M059J (cell line): ENCODE measurements at regions not wholly inside any gene's neighbourhood (a gene's known extent, or its start where the extent isn't known, plus 50 kb on each side); places are given as distances from the start of the nearest gene placed in this dataset.
"Not testable (repeated sequence)": the region's sequence is repeated elsewhere in the genome, so short reads cannot be mapped to it uniquely, and the experiment has no call there.

Source experiments
- DNase-seq: peaks from one replicate; pipeline ENCODE4 v3.0.0-alpha.2; 2012; ENCODE audit warnings: low read depth

DNA sequence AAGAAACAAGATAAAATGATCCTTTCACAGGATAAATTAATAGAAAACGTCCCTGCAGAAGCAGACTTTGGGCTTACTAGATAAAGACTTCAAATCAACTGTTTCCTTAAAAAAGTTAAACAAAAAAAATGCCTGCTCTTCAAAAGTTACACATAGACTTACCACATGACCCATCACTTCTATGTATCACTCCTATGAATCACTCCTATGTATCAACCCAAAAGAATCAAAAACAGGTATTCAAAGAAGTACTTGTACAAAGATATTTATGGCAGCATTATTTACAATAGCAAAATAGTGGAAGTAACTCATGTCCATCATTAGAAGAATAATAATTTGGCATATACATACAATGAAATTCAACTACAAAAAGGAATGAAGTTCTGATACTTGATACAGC is 56.3 kb upstream of the PRDM9 start:
- no peak for DNase-seq

DNA sequence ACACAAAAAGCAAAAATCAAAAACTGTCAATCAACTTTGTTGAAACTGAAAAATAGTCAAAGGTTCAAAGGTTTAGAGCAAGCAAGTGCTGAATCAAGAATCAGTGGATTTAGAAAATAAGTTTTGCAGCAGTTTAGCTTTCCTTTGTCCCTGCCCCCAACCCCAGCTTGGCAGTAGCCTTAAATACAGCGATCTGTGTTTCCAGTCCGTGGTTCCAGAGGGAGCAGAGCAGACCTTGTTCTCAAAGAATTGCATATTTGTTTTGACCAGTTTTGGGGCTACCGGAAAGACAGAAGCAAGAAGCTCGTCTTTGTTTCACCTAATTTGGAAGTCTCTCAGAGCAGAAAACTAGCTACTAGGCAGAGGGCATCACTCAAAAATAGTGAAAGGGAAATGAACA is 57.2 kb upstream of the PRDM9 start:
- DNase-seq, result no peak

DNA sequence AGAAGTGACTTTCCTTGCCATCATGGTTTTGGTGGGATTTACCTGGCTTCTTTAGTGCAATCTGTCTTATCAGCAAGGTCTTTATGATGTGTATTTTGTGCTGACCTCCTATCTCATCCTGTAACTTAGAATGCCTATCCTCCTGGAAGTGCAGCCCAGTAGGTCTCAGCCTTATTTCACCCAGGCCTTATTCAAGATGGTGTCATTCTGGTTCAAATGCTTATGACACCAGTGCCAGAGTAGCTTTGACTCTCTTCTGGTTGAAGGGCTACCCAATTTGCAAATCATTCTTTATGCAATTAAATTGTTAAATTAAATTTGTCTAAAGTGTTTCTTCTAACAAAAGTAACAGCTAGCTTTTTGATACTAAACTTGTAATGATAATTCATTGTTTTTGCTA is 58.8 kb upstream of the PRDM9 start:
- DNase-seq, result no peak

DNA sequence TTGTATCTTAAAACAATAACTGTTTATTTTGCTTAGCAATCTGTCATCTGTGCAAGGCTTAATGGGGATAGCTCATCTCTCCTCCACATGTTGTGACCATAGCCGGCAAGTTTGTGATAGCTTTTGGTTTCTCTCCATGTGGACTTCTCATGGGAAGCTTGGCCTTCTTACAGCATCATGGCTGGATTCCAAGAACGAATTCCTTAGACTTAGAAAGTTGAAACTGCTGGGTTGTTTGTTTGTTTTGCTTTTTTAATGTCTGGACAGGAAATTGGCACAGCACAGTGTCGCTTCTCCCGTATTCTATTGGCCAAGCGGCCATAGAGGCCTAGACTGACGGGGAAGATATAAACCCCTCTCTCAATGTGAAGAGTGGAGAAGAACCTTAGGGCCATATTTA is 61.0 kb upstream of the PRDM9 start:
- no peak for DNase-seq

DNA sequence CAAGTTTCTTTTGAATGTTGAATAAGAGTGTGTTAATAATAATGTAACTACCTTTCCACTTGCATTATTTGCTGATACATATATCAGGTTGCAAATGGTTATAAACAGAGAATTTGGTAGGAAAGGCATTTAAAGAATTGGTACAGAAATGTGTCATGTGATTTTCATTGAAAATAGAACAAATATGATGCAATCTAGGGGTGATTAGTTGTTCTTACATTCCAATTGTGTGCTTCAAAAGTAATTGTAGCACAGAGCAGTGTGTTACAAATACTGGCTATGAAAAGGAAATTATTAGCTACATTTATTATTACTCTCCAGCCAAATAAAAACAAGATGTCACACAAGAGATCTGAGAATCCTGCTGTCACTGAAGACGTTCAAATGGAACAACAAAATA is 61.8 kb upstream of the PRDM9 start:
- no peak for DNase-seq

DNA sequence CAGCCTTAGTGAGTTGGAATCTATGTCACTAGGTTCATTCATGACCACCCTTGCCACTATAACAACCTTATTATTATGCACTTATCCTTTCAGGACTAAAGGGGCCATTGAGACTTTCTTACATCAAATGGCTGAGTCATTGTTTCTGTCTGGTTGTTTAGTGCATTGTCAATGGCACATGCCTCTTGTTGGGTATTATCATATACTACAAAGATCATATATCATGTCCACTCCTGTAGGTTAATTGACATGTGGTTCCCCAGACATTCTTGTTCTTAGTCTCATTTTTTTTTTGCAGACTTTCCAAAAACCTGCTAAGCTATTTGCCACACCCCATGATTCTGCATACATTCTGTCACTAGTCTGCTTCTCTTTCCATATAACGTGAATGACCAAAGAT is 66.7 kb upstream of the PRDM9 start:
- no peak for DNase-seq

DNA sequence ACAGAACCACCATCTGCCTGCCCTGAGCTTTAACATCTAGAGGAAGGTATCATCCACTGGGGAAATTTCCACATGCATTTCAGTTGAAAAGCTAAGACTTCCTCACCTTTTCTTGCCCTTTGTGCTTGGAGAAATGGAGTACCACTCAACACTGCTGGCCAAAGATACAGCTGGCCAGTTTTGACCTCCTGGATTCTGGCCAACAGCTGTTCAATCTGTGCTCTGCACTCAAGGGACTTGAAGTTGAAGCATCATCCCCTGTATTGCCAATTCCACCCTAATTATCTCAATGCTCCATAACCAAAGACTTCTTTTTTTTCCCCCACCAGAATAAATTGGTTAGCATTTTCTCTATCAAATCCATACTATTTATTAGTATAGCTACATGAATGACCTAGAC is 70.4 kb upstream of the PRDM9 start:
- no peak for DNase-seq

DNA sequence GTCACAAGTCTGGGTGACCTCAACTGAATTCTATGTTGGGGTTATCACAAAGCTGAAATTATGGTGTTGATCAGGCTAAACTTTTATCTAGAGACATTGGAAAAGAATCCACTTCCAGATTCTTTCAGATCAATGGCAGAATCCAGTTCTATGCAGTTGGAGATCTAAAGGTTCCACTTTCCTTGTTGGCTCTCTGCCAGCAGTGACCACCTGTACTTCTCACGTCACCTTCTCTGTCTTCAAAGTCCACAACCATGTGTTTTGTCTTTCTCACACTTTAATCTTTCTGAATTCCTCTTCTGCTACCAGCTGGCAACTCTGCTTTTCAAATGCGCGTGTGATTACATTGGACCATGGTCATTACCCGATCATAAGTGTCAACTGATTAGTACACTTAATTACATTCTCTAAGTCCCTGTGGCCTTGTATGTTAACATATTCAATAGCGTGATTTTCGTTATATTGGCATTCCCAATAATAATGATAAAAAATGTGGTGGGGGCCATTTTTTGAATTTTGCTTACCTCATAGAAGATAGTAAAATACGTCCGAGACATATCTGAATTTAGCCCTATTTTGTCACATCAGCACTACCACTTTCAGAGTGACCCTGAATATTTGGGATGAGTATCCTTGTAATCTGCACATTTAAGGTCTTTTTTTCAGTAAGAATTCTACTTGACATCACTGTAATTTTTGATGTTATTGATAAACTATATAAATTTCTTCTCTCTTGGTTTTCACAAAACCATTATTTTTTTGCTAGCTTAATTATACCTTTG is 73.7 kb upstream of the PRDM9 start:
- DNase-seq, result no peak

DNA sequence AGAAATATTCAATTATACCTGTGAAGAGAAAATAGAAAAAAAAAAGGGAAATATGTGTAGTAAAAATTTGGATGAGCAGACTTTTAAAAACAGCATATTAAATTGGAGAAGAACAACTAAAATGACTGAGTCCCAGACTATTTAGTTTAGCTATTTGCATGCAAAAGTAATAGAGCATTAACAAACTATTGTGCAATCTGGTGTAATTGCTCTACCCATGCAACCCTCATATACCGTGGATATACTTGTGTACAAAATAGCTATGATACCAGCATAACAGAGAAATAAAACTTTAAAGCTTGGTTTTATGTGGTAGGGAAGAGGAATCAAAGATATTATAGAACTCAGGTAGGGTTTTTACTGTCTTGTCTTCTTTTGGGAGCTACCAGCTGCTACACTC is 78.7 kb upstream of the PRDM9 start:
- no peak for DNase-seq

DNA sequence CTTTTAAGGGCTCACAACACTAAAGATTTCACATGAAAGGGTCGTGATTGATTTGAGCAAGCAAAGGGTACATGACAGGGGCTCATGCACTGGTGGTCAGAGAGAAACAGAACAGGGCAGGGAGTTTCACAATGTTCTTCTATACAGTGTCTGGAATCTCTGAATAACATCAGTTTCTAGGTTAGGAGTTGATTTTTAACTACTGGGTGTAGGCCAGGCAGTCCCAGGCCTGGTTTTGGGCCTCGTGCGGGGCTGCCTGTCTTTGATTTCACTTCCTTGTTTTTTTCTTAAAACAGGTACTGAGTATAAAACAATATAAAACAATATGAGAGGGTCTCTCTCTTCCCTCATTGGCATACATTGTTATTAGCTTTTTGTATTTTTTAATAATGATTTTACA is 87.2 kb upstream of the PRDM9 start:
- DNase-seq, result not testable (repeated sequence)

DNA sequence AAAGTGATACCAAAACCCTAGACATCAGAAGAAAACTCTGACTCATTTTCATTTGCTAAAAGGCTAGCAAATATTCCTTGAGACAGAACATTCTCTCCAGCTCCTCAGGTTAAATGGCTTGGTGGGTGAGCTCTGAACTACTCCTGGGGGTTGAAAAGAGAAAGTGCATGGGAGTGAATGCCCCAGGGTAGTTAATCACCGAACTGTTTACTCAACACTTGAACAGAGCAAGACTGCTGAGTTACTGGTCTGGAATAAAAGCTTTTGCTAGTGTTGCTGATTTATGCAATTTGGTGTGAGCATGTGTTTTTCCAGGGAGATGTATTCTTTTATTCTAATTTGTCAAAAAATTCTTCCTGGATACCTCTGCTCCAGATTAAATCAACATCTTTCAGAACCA is 88.3 kb upstream of the PRDM9 start:
- DNase-seq, result no peak

DNA sequence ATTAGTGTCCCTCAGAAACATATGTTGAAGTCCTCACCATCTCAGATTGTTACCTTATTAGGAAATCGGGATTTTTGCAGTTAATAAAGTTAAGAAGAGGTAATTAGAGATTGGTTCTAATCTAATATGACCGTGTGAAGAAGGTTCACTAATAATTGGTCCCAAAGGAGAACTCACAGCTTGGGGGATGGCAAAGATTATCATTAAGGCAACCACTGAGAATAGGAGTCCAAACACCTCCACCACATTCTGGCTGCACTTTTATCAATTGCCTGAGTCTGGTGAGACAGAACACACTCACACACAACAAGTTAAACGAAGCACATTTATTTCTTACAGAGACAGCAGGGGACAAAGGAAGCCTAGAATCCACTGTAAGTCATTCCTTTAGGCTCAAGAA is 94.9 kb upstream of the PRDM9 start:
- no peak for DNase-seq

DNA sequence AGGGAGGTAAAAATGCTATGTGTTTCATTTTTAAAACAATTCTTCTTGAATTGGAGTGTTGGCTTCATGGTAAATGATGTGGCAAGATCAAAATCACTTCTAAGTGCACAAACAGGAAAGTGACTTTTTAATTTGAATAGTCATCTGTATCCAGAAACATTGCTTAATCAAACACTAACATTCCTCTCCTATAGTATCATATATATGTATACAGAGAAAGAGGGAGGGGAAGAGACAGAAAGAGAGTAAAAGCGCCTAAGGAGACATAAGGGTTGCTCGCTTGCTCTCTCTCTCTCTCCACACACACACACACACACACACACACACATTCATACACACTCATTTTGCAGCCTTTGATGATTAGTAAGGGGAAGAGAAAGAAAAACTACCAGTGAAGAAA is 95.4 kb upstream of the PRDM9 start:
- no peak for DNase-seq

DNA sequence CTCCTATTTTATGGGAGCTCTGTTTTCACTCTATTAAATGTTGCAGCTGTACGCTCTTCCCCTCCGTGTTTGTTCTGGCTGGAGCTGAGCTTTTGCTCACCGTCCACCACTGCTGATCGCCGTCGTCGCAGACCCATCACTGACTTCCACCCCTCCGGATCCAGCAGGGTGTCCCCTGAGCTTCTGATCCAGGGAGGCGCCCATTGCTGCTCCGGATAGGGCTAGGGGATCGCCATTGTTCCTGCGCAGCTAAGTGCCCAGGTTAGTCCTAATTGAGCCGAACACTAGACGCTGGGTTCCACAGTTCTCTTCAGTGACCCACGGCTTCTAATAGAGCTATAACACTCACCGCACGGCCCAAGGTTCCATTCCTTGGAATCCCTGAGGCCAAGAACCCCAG is 96.2 kb upstream of the PRDM9 start:
- no peak for DNase-seq

DNA sequence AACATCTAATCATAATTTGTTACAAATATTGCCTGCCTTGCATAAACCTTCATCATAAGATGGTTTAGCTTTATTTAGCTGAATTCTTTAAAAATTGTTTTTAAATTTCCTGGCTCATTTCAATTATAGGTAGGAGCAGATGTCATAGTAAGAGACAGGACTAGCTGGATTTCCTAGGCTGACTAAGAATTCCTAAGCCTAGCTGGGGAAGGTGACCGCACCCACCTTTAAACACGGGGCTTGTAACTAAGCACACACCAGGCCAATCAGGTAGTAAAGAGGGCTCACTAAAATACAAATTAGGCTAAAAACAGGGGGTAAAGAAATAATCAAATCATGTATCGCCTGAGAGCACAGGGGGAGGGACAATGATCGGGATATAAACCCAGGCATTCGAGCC is 96.6 kb upstream of the PRDM9 start:
- DNase-seq, result not testable (repeated sequence)

DNA sequence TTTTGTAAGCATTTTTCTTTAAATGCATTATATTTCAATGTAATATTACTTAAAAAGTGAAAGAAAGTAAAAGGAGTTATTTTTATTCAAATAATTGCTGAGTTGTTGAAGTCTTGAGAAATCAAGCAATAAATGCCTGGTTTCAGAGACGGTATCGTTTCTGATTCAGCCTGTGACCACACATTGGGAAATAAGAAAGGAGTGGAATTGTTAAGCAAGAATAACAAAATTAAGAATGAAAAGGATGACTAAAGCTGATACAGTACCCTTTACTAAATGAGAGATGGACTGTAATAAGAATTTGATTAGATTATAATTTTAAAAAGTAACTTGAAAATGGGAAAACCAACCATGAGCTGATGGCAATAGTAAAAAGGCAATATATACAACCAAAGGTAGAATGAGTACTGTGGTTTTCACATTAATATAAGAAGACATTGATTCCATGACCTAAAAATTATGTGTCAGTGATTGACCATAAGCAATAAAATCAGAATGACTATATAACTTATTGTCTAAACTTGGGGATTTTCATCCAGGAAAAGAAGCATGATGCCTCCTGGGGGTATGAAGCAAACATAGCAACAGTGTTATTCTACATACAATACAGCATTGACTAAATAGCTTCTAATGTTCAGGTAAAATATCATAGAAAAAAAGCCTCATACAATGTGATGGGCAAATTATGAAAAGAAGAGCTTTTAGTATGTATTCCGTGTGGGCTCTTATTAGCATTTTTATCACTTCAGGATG is 101.9 kb upstream of the PRDM9 start:
- no peak for DNase-seq

DNA sequence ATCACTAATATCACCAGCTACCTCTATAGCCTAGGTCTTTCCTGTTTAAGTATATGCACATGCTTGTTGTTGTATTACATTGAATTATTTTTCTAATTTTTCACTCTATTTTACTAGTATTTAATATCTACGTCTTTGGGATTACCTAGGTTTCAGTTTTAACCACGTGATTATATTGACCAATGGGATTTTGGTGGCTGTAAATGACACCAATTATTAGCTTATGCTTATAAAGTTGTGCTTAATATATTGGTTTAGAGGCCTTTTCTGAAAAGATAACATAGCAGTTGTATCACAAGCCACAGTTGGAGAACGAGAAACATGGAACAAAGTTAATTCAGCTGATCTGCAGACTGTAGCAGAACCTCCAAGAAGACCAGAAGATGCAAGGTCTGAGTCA is 104.8 kb upstream of the PRDM9 start:
- no peak for DNase-seq

DNA sequence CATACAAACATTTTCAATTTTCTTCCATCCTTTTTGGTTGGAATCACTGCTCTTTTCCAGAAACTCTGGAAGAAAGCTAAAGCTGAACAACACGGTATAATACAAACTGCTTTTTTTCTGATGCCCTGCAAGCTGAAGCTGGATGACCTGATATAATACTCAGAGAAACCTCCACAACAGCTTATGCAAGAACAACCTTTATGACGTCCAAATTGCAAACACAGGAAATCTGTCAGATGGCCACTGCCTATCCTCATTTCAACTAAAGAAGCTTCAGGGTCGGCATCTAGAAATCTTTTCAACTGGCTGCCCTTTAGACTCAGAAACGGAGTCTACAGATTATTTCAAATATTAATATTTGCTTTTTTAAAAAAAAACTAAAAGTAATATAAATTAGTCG is 106.5 kb upstream of the PRDM9 start:
- DNase-seq, result no peak

DNA sequence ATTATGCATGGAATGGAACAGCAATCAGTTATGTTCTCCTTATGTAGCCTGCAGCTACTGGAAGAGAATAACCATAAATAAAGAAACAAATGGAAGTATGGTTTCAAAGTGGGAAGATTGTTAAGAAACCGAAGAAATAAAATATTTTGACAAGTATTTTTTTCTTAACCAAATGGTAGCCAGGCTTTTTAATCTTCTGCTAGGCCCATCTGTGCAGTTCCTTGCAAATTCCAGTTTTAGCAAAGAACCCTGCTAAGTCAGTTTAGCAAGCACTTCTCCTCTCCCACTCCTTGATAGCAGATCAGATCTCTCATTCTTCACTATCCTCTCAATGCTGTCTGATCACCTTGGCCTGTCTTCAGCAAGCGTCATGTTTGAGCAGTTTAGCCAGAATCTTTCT is 111.1 kb upstream of the PRDM9 start:
- DNase-seq, result no peak

DNA sequence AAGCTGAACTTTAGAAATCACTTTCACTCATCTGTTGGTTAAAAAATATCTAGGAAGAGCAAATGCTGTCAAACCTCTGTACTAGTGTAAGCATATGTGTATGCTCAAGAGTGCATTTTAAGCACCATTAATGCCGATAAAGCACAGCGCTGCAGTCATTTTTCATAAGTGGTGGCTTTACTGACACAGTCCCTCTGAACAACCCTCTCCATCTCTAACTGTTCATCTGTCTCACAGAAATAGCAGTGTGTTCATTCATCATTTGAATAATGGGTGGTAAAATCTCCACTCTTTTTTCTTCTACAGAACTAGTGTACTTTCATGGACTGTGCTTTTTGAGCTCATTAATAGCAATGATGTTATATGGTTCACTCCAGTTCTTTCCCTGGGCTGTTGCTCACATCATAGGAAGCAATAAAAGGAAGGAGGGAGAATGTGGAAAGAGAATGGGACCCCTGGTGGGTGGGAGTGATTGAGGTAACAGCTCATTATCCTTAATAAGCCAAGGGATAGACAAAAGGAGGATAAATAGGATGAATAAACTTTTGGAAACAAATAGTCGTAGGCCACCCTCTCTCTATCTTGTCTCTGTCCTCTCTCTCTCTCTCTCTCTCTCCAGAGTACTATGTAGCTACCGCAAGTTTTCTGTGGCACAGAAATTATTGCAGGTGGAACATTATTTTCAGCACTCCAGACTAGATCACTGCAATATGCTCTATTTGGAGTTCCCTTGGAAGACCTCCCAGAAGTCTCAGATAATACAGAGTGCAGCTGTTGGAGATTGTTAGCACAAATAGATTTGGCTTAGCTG is 117.9 kb upstream of the PRDM9 start:
- DNase-seq, result no peak

DNA sequence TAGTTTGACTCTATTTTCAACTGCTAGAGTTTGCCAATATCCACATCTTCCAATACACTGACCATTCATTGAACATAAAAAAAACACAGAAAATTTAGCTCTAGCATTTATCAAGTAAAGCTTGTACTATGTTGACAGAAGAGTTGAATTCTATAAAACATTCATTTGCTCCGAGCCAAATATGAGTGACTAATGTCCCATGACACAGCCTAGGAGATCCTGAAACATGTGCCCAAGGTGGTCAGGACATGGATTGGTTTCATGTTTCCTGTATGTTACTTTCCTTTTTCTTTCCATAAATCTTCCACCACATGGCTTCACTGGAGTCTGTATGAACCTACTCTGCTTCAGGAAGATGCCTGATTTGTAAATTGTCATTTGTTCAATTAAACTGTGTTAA is 122.4 kb upstream of the PRDM9 start:
- no peak for DNase-seq

DNA sequence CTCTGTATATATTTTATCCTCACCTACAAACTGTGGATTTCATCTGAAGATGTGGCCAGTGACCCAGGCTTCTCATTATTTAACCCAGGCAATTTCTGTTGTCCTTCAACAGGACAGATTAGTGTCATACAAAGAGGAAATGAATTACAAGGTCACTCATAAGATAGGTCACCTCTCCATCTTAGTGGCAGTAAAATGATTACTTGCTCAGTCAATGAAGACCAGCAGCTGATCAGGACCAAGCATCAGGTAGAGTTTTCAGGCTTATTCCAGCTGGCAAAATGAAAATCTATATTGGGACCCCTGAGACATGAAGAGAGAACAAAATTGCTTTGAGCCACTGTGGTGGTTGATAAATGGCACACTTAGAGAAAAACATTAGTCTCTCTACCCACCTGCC is 135.2 kb upstream of the PRDM9 start:
- no peak for DNase-seq

DNA sequence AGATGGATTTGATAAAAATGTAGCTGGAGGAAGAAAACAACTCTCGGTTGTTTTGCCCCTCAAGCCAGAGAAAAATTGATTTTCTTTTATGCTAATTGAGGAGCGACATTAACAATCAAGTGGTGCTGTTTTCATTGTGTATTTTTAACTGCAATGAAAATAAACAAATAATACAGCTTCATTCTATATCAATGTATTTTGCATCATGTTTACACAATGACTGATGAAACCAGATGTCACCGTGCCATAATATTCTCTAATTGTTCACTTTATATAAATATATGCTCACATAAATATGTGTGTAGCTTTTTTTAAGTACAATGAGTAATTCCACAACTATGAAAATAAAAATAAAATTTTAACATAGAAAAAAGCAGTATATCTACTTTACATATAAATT is 139.0 kb upstream of the PRDM9 start:
- DNase-seq, result no peak
